Gastrocnemius medialis (tissue), 4 donors: ENCODE measurements at regions not wholly inside any gene's neighbourhood (a gene's known extent, or its start where the extent isn't known, plus 50 kb on each side); places are given as distances from the start of the nearest gene placed in this dataset.

ENCODE experiments used
- ATAC-seq, 2 donors: fragments of 150-250 bp; one replicate each; pipeline ENCODE4 v1.9.1; 2016
- DNase-seq, 2 donors: peaks; one replicate each; pipeline ENCODE4 v3.0.0-alpha.2; 2019
- H3K27ac ChIP-seq, 4 donors: fragments of 200-600 bp; sonication (generic); 1 replicate in 1 of 4; 2 replicates in 3 of 4; pipeline ENCODE4 v1.5.1; 2016 to 2018; ENCODE audit warnings: mild to moderate bottlenecking in 2 of 4, moderate library complexity in 1 of 4
- H3K27me3 ChIP-seq, 3 donors: fragments of 200-600 bp; sonication (generic) in 2 of 3; 1 replicate in 1 of 3; 2 replicates in 2 of 3; pipeline versions ENCODE4 v1.5.1 to v1.6.0; 2016 to 2019; ENCODE audit warnings: mild to moderate bottlenecking in 1 of 3, moderate library complexity in 1 of 3
- H3K36me3 ChIP-seq, 2 donors: fragments of 200-600 bp; sonication (generic) in 1 of 2; one replicate each; pipeline ENCODE4 v1.5.1; 2017 to 2018
- H3K4me1 ChIP-seq, 2 donors: fragments of 200-600 bp; sonication (generic) in 1 of 2; one replicate each; pipeline ENCODE4 v1.5.1; 2016 to 2017; ENCODE audit warnings: mild to moderate bottlenecking in 2 of 2
- H3K4me3 ChIP-seq, 4 donors: fragments of 200-600 bp; sonication (generic) in 3 of 4; 1 replicate in 1 of 4; 2 replicates in 3 of 4; pipeline ENCODE4 v1.5.1; 2016 to 2019; ENCODE audit warnings: mild to moderate bottlenecking in 2 of 4
- H3K9me3 ChIP-seq, 3 donors: fragments of 200-600 bp; sonication (generic) in 2 of 3; 1 replicate in 1 of 3; 2 replicates in 2 of 3; pipeline ENCODE4 v1.5.1; 2016 to 2019
- POLR2A ChIP-seq, 2 donors: fragments of 450-650 bp; IDR thresholded peaks; one replicate each; pipeline ENCODE4 v1.6.1; 2017; ENCODE audit warnings: antibody characterized with exemption in 2 of 2, mild to moderate bottlenecking in 2 of 2, moderate library complexity in 2 of 2
- in situ Hi-C, 4 donors: fragments of 200-750 bp; cut with MboI; loops; one replicate each; pipeline versions ENCODE4 v1.15.0 to v1.8.0; 2017; ENCODE audit warnings: low sequenced_read_pairs in 4 of 4
- intact Hi-C: fragments of 100-400 bp; cut with DNase I; formaldehyde crosslinking; loops from one replicate; pipeline ENCODE4 v1.15.1; 2023; ENCODE audit warnings: low total_unique reads
- TF ChIP-seq, protein P1 (sequence below), 5 experiments: fragments of 450-650 bp in 3 of 5; fragments of 200-600 bp in 2 of 5; sonication (generic) in 2 of 5; IDR thresholded peaks in 4 of 5; conservative IDR thresholded peaks in 1 of 5; 1 replicate in 4 of 5; 2 replicates in 1 of 5; pipeline ENCODE4 v1.5.1; 2016 to 2019; ENCODE audit warnings: antibody characterized with exemption in 5 of 5, mild to moderate bottlenecking in 3 of 5, moderate library complexity in 3 of 5

DNA sequence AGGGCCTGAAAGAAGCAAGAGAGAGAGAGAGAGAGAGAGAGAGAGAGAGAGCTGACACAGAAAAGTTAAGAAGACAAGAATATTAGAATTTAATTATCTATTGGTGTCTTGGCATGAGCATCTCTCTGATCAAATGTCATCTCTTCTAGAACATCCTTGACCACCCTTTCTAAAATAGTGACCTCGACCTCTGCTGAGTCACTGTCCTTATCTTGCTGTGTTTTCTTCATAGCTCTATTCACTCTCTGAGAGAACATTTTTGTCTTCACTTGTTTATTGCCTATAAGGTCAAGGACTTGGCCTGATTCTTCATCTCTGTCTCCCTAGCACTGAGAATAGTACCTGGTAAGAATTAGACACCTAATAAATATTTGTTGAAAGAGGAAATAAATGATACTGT is 383.8 kb upstream of the RPS23 start:
- H3K27me3 ChIP-seq = no peaks in the 10 kb centered on the region
- no peaks in the 10 kb centered on the region for H3K36me3 ChIP-seq
- no peak for DNase-seq
- no peak overlapping the region for H3K27ac ChIP-seq
- H3K9me3 ChIP-seq = no peaks in the 10 kb centered on the region
- TF ChIP-seq, protein P1, sequence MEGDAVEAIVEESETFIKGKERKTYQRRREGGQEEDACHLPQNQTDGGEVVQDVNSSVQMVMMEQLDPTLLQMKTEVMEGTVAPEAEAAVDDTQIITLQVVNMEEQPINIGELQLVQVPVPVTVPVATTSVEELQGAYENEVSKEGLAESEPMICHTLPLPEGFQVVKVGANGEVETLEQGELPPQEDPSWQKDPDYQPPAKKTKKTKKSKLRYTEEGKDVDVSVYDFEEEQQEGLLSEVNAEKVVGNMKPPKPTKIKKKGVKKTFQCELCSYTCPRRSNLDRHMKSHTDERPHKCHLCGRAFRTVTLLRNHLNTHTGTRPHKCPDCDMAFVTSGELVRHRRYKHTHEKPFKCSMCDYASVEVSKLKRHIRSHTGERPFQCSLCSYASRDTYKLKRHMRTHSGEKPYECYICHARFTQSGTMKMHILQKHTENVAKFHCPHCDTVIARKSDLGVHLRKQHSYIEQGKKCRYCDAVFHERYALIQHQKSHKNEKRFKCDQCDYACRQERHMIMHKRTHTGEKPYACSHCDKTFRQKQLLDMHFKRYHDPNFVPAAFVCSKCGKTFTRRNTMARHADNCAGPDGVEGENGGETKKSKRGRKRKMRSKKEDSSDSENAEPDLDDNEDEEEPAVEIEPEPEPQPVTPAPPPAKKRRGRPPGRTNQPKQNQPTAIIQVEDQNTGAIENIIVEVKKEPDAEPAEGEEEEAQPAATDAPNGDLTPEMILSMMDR (IDR thresholded peaks at IDR 0.05 in 4 of 5, conservative IDR thresholded peaks at IDR 0.05 in 1 of 5) = no peak
- TF ChIP-seq POLR2A (IDR thresholded peaks at IDR 0.05) = no peak
- in situ Hi-C loops = no loop called here
- no peak for ATAC-seq
- intact Hi-C loops = no loop called here
- no peak overlapping the region for H3K4me3 ChIP-seq
- H3K4me1 ChIP-seq = no peaks in the 10 kb centered on the region

DNA sequence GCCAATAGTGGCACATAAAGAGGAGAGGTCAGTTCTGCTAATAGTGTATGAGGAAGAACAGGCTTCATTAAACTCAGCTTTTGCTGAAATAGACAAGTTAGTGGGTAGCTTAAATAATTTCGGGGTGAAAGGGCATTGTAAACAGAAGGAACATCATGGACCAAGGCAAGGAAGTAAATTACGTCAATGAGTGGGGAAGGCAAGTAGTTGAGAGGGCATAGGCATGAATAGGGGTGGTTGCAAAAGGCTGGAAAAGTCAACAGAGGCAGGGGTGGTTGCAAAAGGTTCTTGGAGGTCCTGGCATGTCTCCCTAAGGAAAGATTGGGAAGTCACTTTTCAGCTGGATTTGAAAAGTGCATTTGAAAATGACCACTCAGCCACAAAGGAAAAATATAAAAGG is 383.3 kb upstream of the RPS23 start:
- no peak for DNase-seq
- no peak for ATAC-seq
- TF ChIP-seq POLR2A (IDR thresholded peaks at IDR 0.05) = no peak
- TF ChIP-seq, protein P1 (IDR thresholded peaks at IDR 0.05 in 4 of 5, conservative IDR thresholded peaks at IDR 0.05 in 1 of 5) = no peak
- no peak overlapping the region for H3K4me3 ChIP-seq
- intact Hi-C loops (no loop called here), in situ Hi-C loops (no loop called here)
- H3K4me1 ChIP-seq = no peaks in the 10 kb centered on the region
- H3K27ac ChIP-seq = no peak overlapping the region
- H3K36me3 ChIP-seq = no peaks in the 10 kb centered on the region
- no peaks in the 10 kb centered on the region for H3K27me3 ChIP-seq
- no peaks in the 10 kb centered on the region for H3K9me3 ChIP-seq

DNA sequence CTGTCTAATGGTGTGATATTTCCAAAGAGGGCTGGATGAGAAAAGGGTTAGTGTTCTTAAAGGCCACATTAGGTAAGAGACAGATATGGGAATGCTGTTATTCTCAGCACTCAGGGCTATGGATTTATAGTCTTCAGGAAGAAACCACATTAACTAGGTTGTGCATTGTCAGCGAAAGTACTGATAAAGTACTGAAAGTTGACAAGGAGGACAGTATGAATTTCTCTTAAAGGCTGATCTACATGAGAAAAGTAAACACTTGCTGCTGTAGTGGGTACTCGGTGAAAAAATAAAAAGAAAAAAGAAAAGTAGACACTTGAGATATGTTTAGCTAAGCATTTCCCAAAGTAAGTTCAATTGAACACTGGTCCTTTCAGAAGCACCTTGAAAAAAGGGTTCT is 381.0 kb upstream of the RPS23 start:
- no peaks in the 10 kb centered on the region for H3K36me3 ChIP-seq
- no peak overlapping the region for H3K27ac ChIP-seq
- no peaks in the 10 kb centered on the region for H3K27me3 ChIP-seq
- intact Hi-C loops = no loop called here
- H3K4me1 ChIP-seq = no peaks in the 10 kb centered on the region
- TF ChIP-seq, protein P1 (IDR thresholded peaks at IDR 0.05 in 4 of 5, conservative IDR thresholded peaks at IDR 0.05 in 1 of 5) = no peak
- no peak for TF ChIP-seq POLR2A (IDR thresholded peaks at IDR 0.05)
- no peaks in the 10 kb centered on the region for H3K9me3 ChIP-seq
- DNase-seq (no peak), ATAC-seq (no peak)
- in situ Hi-C loops = no loop called here
- no peak overlapping the region for H3K4me3 ChIP-seq

DNA sequence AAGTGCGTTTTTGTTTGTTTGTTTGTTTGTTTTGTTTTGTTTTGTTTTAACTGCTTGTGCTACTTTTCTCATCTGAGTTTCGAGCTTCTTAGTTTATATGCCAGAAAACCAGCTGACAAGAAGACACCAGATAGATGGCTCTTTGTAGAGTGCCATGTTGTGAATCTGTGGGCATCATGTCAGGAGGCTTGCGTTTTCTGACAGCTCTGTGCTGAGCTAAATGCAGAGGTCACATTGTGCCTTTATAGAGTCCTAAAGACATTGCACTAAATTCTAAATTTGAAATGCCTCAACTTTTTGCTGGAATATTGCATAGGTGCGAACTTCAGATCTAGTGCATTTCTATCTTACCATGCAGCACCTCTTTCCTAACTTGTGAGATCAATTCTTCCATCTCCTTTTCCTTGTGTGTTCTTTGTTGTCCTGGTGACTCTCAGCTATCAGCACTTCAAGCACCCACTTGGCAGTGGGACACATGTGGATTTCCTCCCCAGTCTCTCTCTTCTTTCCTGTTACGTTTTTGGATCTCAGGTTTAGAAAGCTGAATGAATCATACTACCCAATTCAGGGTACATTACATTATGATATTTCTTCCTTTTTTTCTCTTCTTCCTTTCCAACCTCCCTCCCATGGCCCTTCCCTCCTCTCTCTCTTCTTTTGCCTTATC is 379.0 kb upstream of the RPS23 start:
- in situ Hi-C loops = no loop called here
- no peak overlapping the region for H3K4me3 ChIP-seq
- DNase-seq = no peak
- intact Hi-C loops = no loop called here
- ATAC-seq = no peak
- no peaks in the 10 kb centered on the region for H3K9me3 ChIP-seq
- H3K4me1 ChIP-seq = no peaks in the 10 kb centered on the region
- H3K36me3 ChIP-seq = no peaks in the 10 kb centered on the region
- no peak overlapping the region for H3K27ac ChIP-seq
- TF ChIP-seq POLR2A (IDR thresholded peaks at IDR 0.05) = no peak
- TF ChIP-seq, protein P1 (IDR thresholded peaks at IDR 0.05 in 4 of 5, conservative IDR thresholded peaks at IDR 0.05 in 1 of 5) = no peak
- H3K27me3 ChIP-seq = no peaks in the 10 kb centered on the region

DNA sequence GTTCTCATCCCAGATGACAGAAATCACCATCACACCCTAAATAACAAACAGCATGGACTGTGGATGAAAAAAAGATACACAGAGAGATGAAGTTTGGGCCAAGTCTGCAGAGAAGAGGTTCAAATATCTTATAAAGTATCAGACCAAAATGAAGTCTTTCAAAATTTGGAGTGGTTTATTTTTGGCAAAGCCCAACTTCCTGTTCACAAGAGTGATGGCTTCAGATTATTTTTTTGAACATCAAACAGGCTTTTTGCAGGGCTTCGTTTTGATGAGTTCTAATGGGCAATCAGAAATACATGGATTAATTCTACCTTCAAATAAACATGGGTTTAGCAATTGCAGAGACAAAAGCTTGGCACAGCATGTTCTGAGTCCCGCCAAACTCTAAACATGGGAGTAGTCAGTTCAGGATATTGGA is 378.2 kb upstream of the RPS23 start:
- H3K4me3 ChIP-seq = no peak overlapping the region
- intact Hi-C loops = no loop called here
- H3K27me3 ChIP-seq = no peaks in the 10 kb centered on the region
- TF ChIP-seq, protein P1 (IDR thresholded peaks at IDR 0.05 in 4 of 5, conservative IDR thresholded peaks at IDR 0.05 in 1 of 5) = no peak
- TF ChIP-seq POLR2A (IDR thresholded peaks at IDR 0.05) = no peak
- H3K27ac ChIP-seq = no peak overlapping the region
- DNase-seq = no peak
- H3K36me3 ChIP-seq = no peaks in the 10 kb centered on the region
- H3K9me3 ChIP-seq = no peaks in the 10 kb centered on the region
- in situ Hi-C loops = no loop called here
- H3K4me1 ChIP-seq = no peaks in the 10 kb centered on the region
- no peak for ATAC-seq
